Neural progenitor cell (in vitro differentiated cells): ENCODE measurements at regions not wholly inside any gene's neighbourhood (a gene's known extent, or its start where the extent isn't known, plus 50 kb on each side); places are given as distances from the start of the nearest gene placed in this dataset.
A peak's percentile ranks its signal among the peaks of the same experiment; 100 is the strongest.

ENCODE experiments used
- DNase-seq: peaks from one replicate; pipeline ENCODE4 v3.0.0-alpha.2; 2016; ENCODE audit warnings: low spot score
- H2AFZ ChIP-seq: fragments of 200-600 bp; sonication (generic); replicated peaks from 2 replicates; pipeline ENCODE4 v1.6.1; 2016; ENCODE audit warnings: antibody characterized with exemption
- H3F3A ChIP-seq: fragments of 200-600 bp; sonication (generic); 2 replicates; pipeline ENCODE4 v1.6.1; 2016; ENCODE audit warnings: antibody characterized with exemption, low read depth
- H3K27ac ChIP-seq: fragments of 200-600 bp; sonication (generic); 2 replicates; pipeline ENCODE4 v1.5.1; 2016; ENCODE audit warnings: mild to moderate bottlenecking
- H3K27me3 ChIP-seq: fragments of 200-600 bp; sonication (generic); 2 replicates; pipeline ENCODE4 v1.6.1; 2016; ENCODE audit warnings: mild to moderate bottlenecking, moderate library complexity
- H3K36me3 ChIP-seq: fragments of 200-600 bp; sonication (generic); 2 replicates; pipeline ENCODE4 v1.5.1; 2016
- H3K4me1 ChIP-seq: fragments of 200-600 bp; sonication (generic); 2 replicates; pipeline ENCODE4 v1.6.1; 2016; ENCODE audit warnings: mixed run types
- H3K4me2 ChIP-seq: fragments of 200-600 bp; sonication (generic); 2 replicates; pipeline ENCODE4 v1.6.1; 2016
- H3K4me3 ChIP-seq: fragments of 200-600 bp; sonication (generic); 2 replicates; pipeline ENCODE4 v1.5.1; 2016
- H3K79me2 ChIP-seq: fragments of 200-600 bp; sonication (generic); 2 replicates; pipeline ENCODE4 v1.6.1; 2016; ENCODE audit warnings: low read depth
- H3K9ac ChIP-seq: fragments of 200-600 bp; sonication (generic); 2 replicates; pipeline ENCODE4 v1.6.1; 2016
- H3K9me3 ChIP-seq: fragments of 200-600 bp; sonication (generic); 2 replicates; pipeline ENCODE4 v1.5.1; 2016; ENCODE audit warnings: low read depth
- H4K20me1 ChIP-seq: fragments of 200-600 bp; sonication (generic); 2 replicates; pipeline ENCODE4 v1.6.1; 2016; ENCODE audit warnings: low read depth
- H3K27ac Mint-ChIP-seq: 3 replicates; pipeline ENCODE4 v1.8.0; 2021; ENCODE audit warnings: mixed read lengths
- H3K27me3 Mint-ChIP-seq: 2 replicates; pipeline ENCODE4 v1.8.0; 2022; ENCODE audit warnings: low read depth, mild to moderate bottlenecking, inconsistent platforms, moderate library complexity, mixed read lengths; ENCODE audit not compliant: insufficient read depth
- H3K36me3 Mint-ChIP-seq: 3 replicates; pipeline ENCODE4 v1.8.0; 2021; ENCODE audit warnings: mixed read lengths
- H3K4me1 Mint-ChIP-seq: 3 replicates; pipeline ENCODE4 v1.8.0; 2021; ENCODE audit warnings: mixed read lengths
- H3K4me3 Mint-ChIP-seq: 3 replicates; pipeline ENCODE4 v1.8.0; 2021; ENCODE audit warnings: mild to moderate bottlenecking, moderate library complexity, mixed read lengths
- H3K9me3 Mint-ChIP-seq: 3 replicates; pipeline ENCODE4 v1.8.0; 2020; ENCODE audit warnings: mixed read lengths
- CTCF ChIP-seq: fragments of 200-600 bp; sonication (generic); IDR thresholded peaks from 2 replicates; pipeline ENCODE4 v1.5.1; 2017; ENCODE audit warnings: antibody characterized with exemption, mild to moderate bottlenecking
- EZH2 ChIP-seq: fragments of 200-600 bp; sonication (generic); IDR thresholded peaks from 2 replicates; pipeline ENCODE4 v1.6.1; 2017; ENCODE audit warnings: antibody characterized with exemption, mild to moderate bottlenecking, moderate library complexity
- EZH2phosphoT487 ChIP-seq: fragments of 200-600 bp; sonication (generic); IDR thresholded peaks from 2 replicates; pipeline ENCODE4 v1.6.1; 2017; ENCODE audit warnings: antibody characterized with exemption

GRCh38 chr15:93846148-93846547 lies 385.2 kb upstream of the MCTP2 start:
- Histone ChIP-seq H3F3A (no peaks in the 10 kb centered on the region), H3K27me3 (no peaks in the 10 kb centered on the region), H3K9me3 (no peaks in the 10 kb centered on the region), H4K20me1 (no peaks in the 10 kb centered on the region), H3K4me1 (peaks cover 7% of the 10 kb centered on the region), H2AFZ (no peak overlapping the region), H3K27ac (no peak overlapping the region), H3K9ac (no peak overlapping the region), H3K36me3 (no peaks in the 10 kb centered on the region), H3K79me2 (no peaks in the 10 kb centered on the region), H3K4me3 (no peak overlapping the region), H3K4me2 (no peak overlapping the region)
- Mint-ChIP-seq H3K36me3 (no peaks in the 10 kb centered on the region), H3K27me3 (no peaks in the 10 kb centered on the region), H3K4me1 (no peaks in the 10 kb centered on the region), H3K4me3 (no peak overlapping the region), H3K27ac (peak overlapping the region; percentile 54), H3K9me3 (no peaks in the 10 kb centered on the region)
- TF ChIP-seq EZH2 (no peak), CTCF (no peak), EZH2phosphoT487 (no peak)
- no peak for DNase-seq

DNA sequence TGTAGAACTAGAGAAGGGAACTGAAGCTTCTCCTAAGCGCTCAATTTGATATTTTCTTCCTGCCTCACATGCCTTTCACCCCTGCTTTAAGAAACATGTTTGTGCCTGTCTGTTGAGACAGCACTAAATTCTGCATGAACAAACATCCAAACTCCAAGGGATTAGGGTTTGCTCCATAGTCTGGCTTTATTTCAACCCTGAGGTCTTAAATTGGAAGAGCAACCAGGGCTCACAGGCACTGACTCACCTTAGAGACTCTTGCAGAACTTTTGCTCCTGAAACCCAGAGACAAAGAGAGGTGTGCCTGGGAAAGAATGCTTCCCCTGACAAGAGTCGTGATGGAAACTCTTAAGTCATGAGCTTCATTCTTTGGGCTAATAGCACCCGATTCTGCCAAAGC lies 393.9 kb upstream of the MCTP2 start:
- H3K4me1 ChIP-seq, result peaks cover 3% of the 10 kb centered on the region
- Mint-ChIP-seq H3K27ac (no peak overlapping the region), H3K4me1 (no peaks in the 10 kb centered on the region), H3K4me3 (no peak overlapping the region), H3K27me3 (no peaks in the 10 kb centered on the region), H3K36me3 (no peaks in the 10 kb centered on the region), H3K9me3 (peaks cover 9% of the 10 kb centered on the region)
- TF ChIP-seq EZH2phosphoT487 (no peak), EZH2 (no peak), CTCF (no peak)
- peak overlapping the region; percentile 28 for H2AFZ ChIP-seq
- H3K27me3 ChIP-seq, result no peaks in the 10 kb centered on the region
- H3K4me3 ChIP-seq, result no peak overlapping the region
- H3K9me3 ChIP-seq, result no peaks in the 10 kb centered on the region
- no peaks in the 10 kb centered on the region for H3K79me2 ChIP-seq
- no peaks in the 10 kb centered on the region for H3F3A ChIP-seq
- no peaks in the 10 kb centered on the region for H3K36me3 ChIP-seq
- H3K27ac ChIP-seq, result no peak overlapping the region
- H3K9ac ChIP-seq, result no peak overlapping the region
- H3K4me2 ChIP-seq, result no peak overlapping the region
- no peaks in the 10 kb centered on the region for H4K20me1 ChIP-seq
- DNase-seq, result no peak

DNA sequence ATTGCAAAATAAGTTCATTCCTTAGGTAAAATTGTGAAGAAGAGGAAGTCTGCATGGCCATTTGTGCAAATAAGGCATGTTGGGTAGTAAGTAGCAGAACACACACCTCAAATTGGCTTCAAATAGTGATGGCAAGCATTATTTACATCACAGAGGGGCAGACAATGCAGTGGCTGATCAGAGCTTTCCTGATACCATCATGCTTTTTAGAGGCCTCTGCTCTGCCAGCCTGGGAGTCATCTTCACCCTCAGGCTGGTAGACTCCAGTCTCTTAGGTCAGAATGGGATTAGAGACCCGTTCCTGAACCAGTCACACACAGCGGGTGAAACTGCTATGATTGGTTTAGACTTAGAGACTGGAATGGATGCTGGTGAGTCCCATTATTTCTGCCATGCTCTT lies 396.0 kb upstream of the MCTP2 start:
- peaks cover 11% of the 10 kb centered on the region for H3K4me1 ChIP-seq
- no peaks in the 10 kb centered on the region for H3K9me3 ChIP-seq
- peaks cover 17% of the 10 kb centered on the region for H3K4me1 Mint-ChIP-seq
- no peaks in the 10 kb centered on the region for H3K27me3 ChIP-seq
- no peaks in the 10 kb centered on the region for H4K20me1 ChIP-seq
- H3K27ac Mint-ChIP-seq, result no peak overlapping the region
- H2AFZ ChIP-seq, result peak overlapping the region; percentile 45
- H3K9ac ChIP-seq, result no peak overlapping the region
- H3K36me3 Mint-ChIP-seq, result no peaks in the 10 kb centered on the region
- no peak overlapping the region for H3K4me3 ChIP-seq
- H3K4me3 Mint-ChIP-seq, result no peak overlapping the region
- peaks cover 6% of the 10 kb centered on the region for H3K9me3 Mint-ChIP-seq
- DNase-seq, result no peak
- no peaks in the 10 kb centered on the region for H3K79me2 ChIP-seq
- H3K4me2 ChIP-seq, result no peak overlapping the region
- no peaks in the 10 kb centered on the region for H3K36me3 ChIP-seq
- H3K27ac ChIP-seq, result no peak overlapping the region
- H3F3A ChIP-seq, result no peaks in the 10 kb centered on the region
- no peaks in the 10 kb centered on the region for H3K27me3 Mint-ChIP-seq
- TF ChIP-seq EZH2phosphoT487 (no peak), EZH2 (no peak), CTCF (no peak)

DNA sequence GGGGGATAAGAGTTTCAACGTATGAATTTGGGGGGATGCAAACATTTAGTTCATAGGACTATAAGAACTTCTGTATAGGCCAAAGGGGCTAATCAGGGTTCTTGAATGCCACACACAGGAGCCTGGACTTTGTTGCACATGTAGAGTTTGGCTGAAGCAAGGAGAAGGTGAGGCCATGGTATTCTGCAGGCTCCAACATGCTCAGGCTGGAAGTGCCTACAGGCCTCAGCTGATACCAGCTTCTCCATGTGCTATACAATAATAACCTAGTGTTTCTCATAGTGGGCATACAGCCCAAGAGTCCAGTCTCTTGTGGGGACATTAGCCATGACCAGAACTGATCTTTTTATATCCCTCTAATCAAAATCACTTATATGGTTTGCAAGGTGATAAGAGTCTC lies 399.7 kb upstream of the MCTP2 start:
- Histone ChIP-seq H3K9me3 (no peaks in the 10 kb centered on the region), H3K79me2 (no peaks in the 10 kb centered on the region), H3K4me1 (peaks cover 11% of the 10 kb centered on the region), H3K4me2 (no peak overlapping the region), H2AFZ (no peak overlapping the region), H3F3A (no peaks in the 10 kb centered on the region), H3K27ac (no peak overlapping the region), H3K4me3 (no peak overlapping the region), H3K9ac (no peak overlapping the region), H4K20me1 (no peaks in the 10 kb centered on the region), H3K27me3 (no peaks in the 10 kb centered on the region), H3K36me3 (no peaks in the 10 kb centered on the region)
- Mint-ChIP-seq H3K4me3 (no peak overlapping the region), H3K9me3 (no peaks in the 10 kb centered on the region), H3K4me1 (peaks cover 35% of the 10 kb centered on the region), H3K27ac (peak overlapping the region; percentile 66), H3K27me3 (peaks cover 2% of the 10 kb centered on the region), H3K36me3 (no peaks in the 10 kb centered on the region)
- TF ChIP-seq EZH2 (no peak), CTCF (no peak), EZH2phosphoT487 (no peak)
- DNase-seq, result no peak
